ENCODE measurements at regions not wholly inside any gene's neighbourhood (a gene's known extent, or its start where the extent isn't known, plus 50 kb on each side); places are given as distances from the start of the nearest gene placed in this dataset.

DNA sequence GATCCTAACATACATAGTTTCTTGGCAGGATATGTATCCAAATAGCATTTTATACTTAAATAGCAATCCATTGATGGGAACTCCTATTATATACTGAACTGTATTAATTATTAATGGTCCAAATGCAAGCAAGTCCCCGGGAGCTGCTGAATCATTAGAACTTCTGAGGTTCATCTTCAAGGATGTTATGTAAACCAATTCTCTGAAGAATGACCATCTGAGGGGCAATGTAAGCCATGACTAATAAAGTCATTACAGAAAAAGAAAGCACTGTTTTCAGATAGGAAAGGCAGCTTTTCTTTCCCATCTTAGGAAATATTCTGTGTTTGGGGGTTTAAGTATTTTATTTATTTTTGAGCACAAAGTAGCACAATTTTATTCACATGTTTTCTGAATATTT, 166.1 kb upstream of the SLC16A7 start:
- TF ChIP-seq POLR2AphosphoS5 (IDR thresholded peaks at IDR 0.05; ENCODE audit: low read depth, low read length), result no peak
- TF ChIP-seq ZNF274 (IDR thresholded peaks at IDR 0.05; ENCODE audit: low read depth, low read length), result no peak
- no peak for TF ChIP-seq POLR2A (IDR thresholded peaks at IDR 0.05; ENCODE audit: borderline replicate concordance, extremely low read depth, insufficient read depth, insufficient read length)
- no peak for TF ChIP-seq EZH2phosphoT487 (IDR thresholded peaks at IDR 0.05; ENCODE audit: borderline replicate concordance)
- TF ChIP-seq, protein P1, sequence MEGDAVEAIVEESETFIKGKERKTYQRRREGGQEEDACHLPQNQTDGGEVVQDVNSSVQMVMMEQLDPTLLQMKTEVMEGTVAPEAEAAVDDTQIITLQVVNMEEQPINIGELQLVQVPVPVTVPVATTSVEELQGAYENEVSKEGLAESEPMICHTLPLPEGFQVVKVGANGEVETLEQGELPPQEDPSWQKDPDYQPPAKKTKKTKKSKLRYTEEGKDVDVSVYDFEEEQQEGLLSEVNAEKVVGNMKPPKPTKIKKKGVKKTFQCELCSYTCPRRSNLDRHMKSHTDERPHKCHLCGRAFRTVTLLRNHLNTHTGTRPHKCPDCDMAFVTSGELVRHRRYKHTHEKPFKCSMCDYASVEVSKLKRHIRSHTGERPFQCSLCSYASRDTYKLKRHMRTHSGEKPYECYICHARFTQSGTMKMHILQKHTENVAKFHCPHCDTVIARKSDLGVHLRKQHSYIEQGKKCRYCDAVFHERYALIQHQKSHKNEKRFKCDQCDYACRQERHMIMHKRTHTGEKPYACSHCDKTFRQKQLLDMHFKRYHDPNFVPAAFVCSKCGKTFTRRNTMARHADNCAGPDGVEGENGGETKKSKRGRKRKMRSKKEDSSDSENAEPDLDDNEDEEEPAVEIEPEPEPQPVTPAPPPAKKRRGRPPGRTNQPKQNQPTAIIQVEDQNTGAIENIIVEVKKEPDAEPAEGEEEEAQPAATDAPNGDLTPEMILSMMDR (IDR thresholded peaks at IDR 0.05 in 2 of 3, conservative IDR thresholded peaks at IDR 0.05 in 1 of 3; ENCODE audit: borderline replicate concordance in 1 of 3, insufficient read depth in 1 of 3, low read depth in 2 of 3, low read length in 2 of 3), result no peak
